Esophagus squamous epithelium (tissue), 4 donors: ENCODE measurements at regions not wholly inside any gene's neighbourhood (a gene's known extent, or its start where the extent isn't known, plus 50 kb on each side); places are given as distances from the start of the nearest gene placed in this dataset.

Experiments used
- CTCF ChIP-seq, 6 experiments: fragments of 450-650 bp in 4 of 6; fragments of 200-600 bp in 2 of 6; sonication (generic) in 2 of 6; IDR thresholded peaks; one replicate each; pipeline ENCODE4 v1.5.1; 2016 to 2019; ENCODE audit warnings: antibody characterized with exemption in 6 of 6, mild to moderate bottlenecking in 4 of 6, moderate library complexity in 4 of 6
- POLR2A ChIP-seq, 4 donors: fragments of 450-650 bp; IDR thresholded peaks; one replicate each; pipeline ENCODE4 v1.6.1; 2017; ENCODE audit warnings: antibody characterized with exemption in 4 of 4, mild to moderate bottlenecking in 4 of 4, moderate library complexity in 3 of 4

- TF ChIP-seq CTCF (IDR thresholded peaks at IDR 0.05), result no peak
- no peak for TF ChIP-seq POLR2A (IDR thresholded peaks at IDR 0.05)
These were observed 123.2 kb upstream of the STMND1 start for GRCh38 chr6:16978686-16979085.
